ENCODE measurements at regions not wholly inside any gene's neighbourhood (a gene's known extent, or its start where the extent isn't known, plus 50 kb on each side); places are given as distances from the start of the nearest gene placed in this dataset.

DNA sequence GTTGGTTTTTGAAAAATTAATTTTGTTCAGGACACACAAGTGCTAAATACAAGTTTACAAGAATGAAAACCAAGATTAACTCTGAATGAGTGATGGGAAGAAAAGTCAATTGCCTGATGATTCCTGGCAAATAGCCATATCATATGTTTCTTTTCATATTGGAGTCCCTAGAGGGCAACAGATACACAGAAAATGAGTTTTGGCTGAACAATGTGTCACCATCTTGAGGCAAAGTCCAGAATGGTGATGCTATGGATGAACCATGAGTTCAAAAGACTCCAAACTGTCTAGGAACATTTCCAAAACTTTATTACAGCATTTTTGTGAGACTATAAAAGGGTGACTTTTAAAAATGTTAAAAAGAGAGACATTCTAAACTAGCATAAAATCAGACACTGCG is 382.9 kb downstream of the TMEM161B start:
- peaks cover 0 to 24% (median 9%) of the 10 kb centered on the region in 11 donors for H3K9me3 ChIP-seq
- DNase-seq: no peak
- no peaks in the 10 kb centered on the region for H3K4me1 ChIP-seq
- no peaks in the 10 kb centered on the region for H3K27me3 ChIP-seq
- intact Hi-C loops (cut with DNase I): no loop called here
- no peaks in the 10 kb centered on the region for H3K36me3 ChIP-seq
- TF ChIP-seq, protein P1, sequence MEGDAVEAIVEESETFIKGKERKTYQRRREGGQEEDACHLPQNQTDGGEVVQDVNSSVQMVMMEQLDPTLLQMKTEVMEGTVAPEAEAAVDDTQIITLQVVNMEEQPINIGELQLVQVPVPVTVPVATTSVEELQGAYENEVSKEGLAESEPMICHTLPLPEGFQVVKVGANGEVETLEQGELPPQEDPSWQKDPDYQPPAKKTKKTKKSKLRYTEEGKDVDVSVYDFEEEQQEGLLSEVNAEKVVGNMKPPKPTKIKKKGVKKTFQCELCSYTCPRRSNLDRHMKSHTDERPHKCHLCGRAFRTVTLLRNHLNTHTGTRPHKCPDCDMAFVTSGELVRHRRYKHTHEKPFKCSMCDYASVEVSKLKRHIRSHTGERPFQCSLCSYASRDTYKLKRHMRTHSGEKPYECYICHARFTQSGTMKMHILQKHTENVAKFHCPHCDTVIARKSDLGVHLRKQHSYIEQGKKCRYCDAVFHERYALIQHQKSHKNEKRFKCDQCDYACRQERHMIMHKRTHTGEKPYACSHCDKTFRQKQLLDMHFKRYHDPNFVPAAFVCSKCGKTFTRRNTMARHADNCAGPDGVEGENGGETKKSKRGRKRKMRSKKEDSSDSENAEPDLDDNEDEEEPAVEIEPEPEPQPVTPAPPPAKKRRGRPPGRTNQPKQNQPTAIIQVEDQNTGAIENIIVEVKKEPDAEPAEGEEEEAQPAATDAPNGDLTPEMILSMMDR (IDR thresholded peaks at IDR 0.05): no peak
- ATAC-seq: no peak
- H3K4me3 ChIP-seq: no peak overlapping the region
- H3K27ac ChIP-seq: no peak overlapping the region
- 74 to 85% methylated on average over 1 of the region's 1 CpG for WGBS, 2 donors

DNA sequence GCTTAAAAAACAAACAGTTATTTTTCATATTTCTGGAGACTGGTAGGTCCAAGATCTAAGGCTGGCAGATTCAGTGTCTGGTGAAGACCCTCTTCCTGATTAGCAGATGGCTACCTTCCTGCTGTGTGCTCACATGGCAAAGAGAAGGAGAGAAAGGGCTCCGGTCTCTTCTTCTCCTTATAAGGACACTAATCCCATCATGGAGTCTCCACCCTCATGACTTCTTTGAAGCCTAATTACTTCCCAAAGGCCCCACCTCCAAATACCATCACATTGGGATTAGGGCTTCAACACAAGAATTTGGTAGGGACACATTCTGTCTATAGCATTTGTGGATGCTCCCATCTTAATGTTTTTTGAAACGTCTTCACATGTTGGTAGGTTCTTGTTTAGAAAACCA is 391.1 kb downstream of the TMEM161B start:
- Histone ChIP-seq H3K4me3 (no peak overlapping the region), H3K27ac (no peak overlapping the region), H3K36me3 (no peaks in the 10 kb centered on the region), H3K9me3 (peaks cover 0 to 34% (median 11%) of the 10 kb centered on the region in 11 donors), H3K4me1 (no peaks in the 10 kb centered on the region), H3K27me3 (no peaks in the 10 kb centered on the region)
- intact Hi-C loops (cut with DNase I): no loop called here
- DNase-seq (no peak), ATAC-seq (no peak)
- 56 to 58% methylated on average over 2 of the region's 2 CpGs for WGBS, 2 donors
- TF ChIP-seq, protein P1 (IDR thresholded peaks at IDR 0.05): no peak

DNA sequence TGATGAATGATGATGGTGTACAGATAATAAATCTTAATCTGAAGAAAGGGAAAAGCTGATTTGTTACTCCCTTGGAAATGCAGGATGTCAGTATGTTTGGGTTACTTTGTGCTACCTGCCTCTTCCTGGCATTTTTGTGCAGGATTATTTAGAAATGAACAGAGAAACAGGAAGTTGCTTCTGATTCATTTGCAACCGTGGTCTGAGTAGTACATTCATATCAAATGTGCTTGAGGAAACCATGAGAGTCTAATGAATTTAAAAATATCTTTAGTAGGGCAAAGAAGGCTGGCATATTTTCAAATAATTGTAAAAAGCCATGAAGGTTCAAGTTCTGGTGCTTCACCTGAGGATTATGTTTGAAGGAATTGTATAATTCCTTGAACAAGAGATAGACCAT is 391.6 kb downstream of the TMEM161B start:
- Histone ChIP-seq H3K4me1 (no peaks in the 10 kb centered on the region), H3K9me3 (peaks cover 0 to 30% (median 11%) of the 10 kb centered on the region in 11 donors), H3K27me3 (no peaks in the 10 kb centered on the region), H3K36me3 (no peaks in the 10 kb centered on the region), H3K4me3 (no peak overlapping the region), H3K27ac (no peak overlapping the region)
- no peak for DNase-seq
- 32 to 44% methylated on average over 1 of the region's 1 CpG for WGBS, 2 donors
- TF ChIP-seq, protein P1 (IDR thresholded peaks at IDR 0.05): no peak
- intact Hi-C loops (cut with DNase I): no loop called here
- no peak for ATAC-seq

DNA sequence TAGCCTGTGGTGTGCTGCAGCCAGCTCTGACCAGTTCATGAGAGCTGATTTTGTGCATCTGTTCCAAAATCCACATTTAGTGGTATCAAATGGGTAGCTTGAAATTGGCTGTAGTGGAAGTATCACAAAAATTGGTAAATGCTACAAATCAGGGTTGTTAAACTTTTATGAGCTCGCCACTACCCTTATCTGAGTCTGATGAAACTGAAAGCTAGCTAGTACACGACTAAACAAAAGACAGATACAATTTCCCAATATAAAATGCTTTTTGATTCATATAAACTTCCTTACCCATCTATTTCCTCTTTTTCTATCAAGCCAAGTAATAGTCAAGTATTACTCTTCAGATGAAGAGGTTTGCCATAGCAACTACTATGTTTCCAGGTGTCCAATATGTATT is 392.0 kb downstream of the TMEM161B start:
- intact Hi-C loops (cut with DNase I): no loop called here
- TF ChIP-seq, protein P1 (IDR thresholded peaks at IDR 0.05): no peak
- Histone ChIP-seq H3K4me3 (no peak overlapping the region), H3K36me3 (no peaks in the 10 kb centered on the region), H3K4me1 (no peaks in the 10 kb centered on the region), H3K27me3 (no peaks in the 10 kb centered on the region), H3K27ac (no peak overlapping the region), H3K9me3 (peaks cover 0 to 26% (median 11%) of the 10 kb centered on the region in 11 donors)
- DNase-seq (no peak), ATAC-seq (no peak)
- WGBS, 2 donors: 69 to 71% methylated on average over 2 of the region's 2 CpGs

Data from heart right ventricle (tissue), 16 donors.